RWPE2 (cell line): ENCODE measurements at regions not wholly inside any gene's neighbourhood (a gene's known extent, or its start where the extent isn't known, plus 50 kb on each side); places are given as distances from the start of the nearest gene placed in this dataset.
"Not testable (repeated sequence)": the region's sequence is repeated elsewhere in the genome, so short reads cannot be mapped to it uniquely, and the experiment has no call there.

Experiments used
- ATAC-seq: fragments of 200-7000 bp; cut with Tn5 transposase; 3 replicates; pipeline ENCODE4 v1.9.1; 2021; ENCODE audit warnings: low read depth
- DNase-seq: peaks from one replicate; pipeline ENCODE4 v3.0.0-alpha.2; 2020; ENCODE audit warnings: low spot score
- H3K27ac ChIP-seq: fragments of 450-650 bp; 2 replicates; pipeline ENCODE4 v1.5.1; 2017; ENCODE audit warnings: mild to moderate bottlenecking; ENCODE audit not compliant: poor library complexity, severe bottlenecking
- H3K27me3 ChIP-seq: fragments of 250-450 bp; sonication (Bioruptor Pico); 2 replicates; pipeline ENCODE4 v1.5.1; 2021; ENCODE audit warnings: mild to moderate bottlenecking, moderate library complexity; ENCODE audit not compliant: insufficient read depth, poor library complexity, severe bottlenecking
- H3K36me3 ChIP-seq: fragments of 250-450 bp; sonication (Bioruptor Pico); 2 replicates; pipeline ENCODE4 v1.5.1; 2020; ENCODE audit warnings: low read depth, mild to moderate bottlenecking, moderate library complexity
- H3K4me1 ChIP-seq: fragments of 250-450 bp; sonication (Bioruptor Pico); 2 replicates; pipeline ENCODE4 v1.5.1; 2021; ENCODE audit warnings: mild to moderate bottlenecking, moderate library complexity; ENCODE audit not compliant: insufficient read depth, poor library complexity, severe bottlenecking
- H3K4me3 ChIP-seq: fragments of 250-450 bp; sonication (Bioruptor Pico); 2 replicates; pipeline ENCODE4 v1.5.1; 2021; ENCODE audit warnings: mild to moderate bottlenecking, moderate library complexity; ENCODE audit not compliant: severe bottlenecking
- H3K9me3 ChIP-seq: fragments of 250-450 bp; sonication (Bioruptor Pico); 2 replicates; pipeline ENCODE4 v1.5.1; 2021; ENCODE audit warnings: mild to moderate bottlenecking, moderate library complexity; ENCODE audit not compliant: severe bottlenecking
- CTCF ChIP-seq: fragments of 450-650 bp; IDR thresholded peaks from one replicate; pipeline ENCODE4 v1.5.1; 2017; ENCODE audit warnings: mild to moderate bottlenecking, moderate library complexity; ENCODE audit not compliant: poor library complexity, severe bottlenecking

DNA sequence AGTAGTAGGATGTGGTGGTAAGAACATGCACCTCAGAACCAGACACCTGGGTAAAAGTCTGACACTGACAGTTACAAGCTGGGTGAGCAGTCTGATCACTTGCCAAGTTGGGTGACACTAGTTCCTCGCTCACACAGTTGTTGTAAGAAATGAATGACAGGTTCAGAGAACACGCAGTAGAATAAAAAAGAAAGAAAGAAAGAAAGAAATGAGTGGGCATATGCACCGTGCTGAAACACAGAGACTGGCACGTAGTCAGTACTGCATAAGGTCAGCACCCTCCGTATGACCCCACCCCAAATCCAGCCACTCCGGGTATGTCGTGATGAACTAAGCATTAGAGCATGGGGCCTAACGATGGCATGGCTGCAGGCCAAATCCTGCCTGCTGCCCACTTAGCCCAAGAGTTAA lies 90.6 kb downstream of the GLUL start:
- H3K4me1 ChIP-seq: no peaks in the 10 kb centered on the region
- H3K27me3 ChIP-seq: no peaks in the 10 kb centered on the region
- DNase-seq (no peak), ATAC-seq (no peak)
- H3K36me3 ChIP-seq: no peaks in the 10 kb centered on the region
- TF ChIP-seq CTCF: no peak
- H3K4me3 ChIP-seq: no peak overlapping the region
- no peaks in the 10 kb centered on the region for H3K9me3 ChIP-seq
- H3K27ac ChIP-seq: no peak overlapping the region

GRCh38 chr1:182299728-182300616 lies 91.6 kb downstream of the GLUL start:
- no peak for TF ChIP-seq CTCF
- Histone ChIP-seq H3K4me1 (no peaks in the 10 kb centered on the region), H3K9me3 (no peaks in the 10 kb centered on the region), H3K4me3 (no peak overlapping the region), H3K27me3 (no peaks in the 10 kb centered on the region), H3K36me3 (no peaks in the 10 kb centered on the region), H3K27ac (no peak overlapping the region)
- DNase-seq (no peak), ATAC-seq (0 out of 3 replicates have a peak, but pooled peaks have one; percentile 42)

DNA sequence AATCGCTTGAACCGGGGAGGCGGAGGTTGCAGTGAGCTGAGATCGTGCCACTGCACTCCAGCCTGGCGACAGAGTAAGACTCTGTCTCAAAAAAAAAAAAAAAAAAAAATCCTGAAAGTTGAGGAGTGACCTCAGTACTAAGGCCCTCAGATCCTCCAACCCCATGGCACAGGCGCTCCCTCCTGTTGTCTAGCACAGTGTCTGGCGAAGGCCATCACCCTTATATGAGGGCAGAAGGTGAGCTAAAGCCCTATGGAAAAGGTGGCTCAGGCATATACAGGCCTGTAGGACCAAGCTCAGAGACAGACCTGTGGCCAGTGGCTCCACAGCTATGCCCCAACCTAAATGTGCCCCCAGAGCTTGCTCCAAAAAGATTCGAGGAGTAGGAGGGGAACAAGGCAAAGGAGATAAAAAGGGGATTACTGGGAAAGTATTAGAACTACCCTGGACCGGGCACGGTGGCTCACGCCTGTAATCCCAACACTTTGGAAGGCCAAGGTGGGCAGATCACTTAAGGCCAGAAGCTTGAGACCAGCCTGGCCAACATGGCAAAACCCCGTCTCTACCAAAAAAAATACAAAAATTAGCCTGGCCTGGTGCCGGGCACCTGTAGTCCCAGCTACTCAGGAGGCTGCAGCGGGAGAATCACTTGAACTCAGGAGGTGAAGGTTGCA lies 92.4 kb downstream of the GLUL start:
- not testable (repeated sequence) for ATAC-seq, H3K4me3 ChIP-seq, H3K27me3 ChIP-seq, H3K36me3 ChIP-seq, H3K4me1 ChIP-seq, H3K9me3 ChIP-seq, DNase-seq, H3K27ac ChIP-seq

- Histone ChIP-seq H3K27ac (no peak overlapping the region), H3K9me3 (no peaks in the 10 kb centered on the region), H3K36me3 (no peaks in the 10 kb centered on the region), H3K27me3 (no peaks in the 10 kb centered on the region), H3K4me3 (no peak overlapping the region), H3K4me1 (no peaks in the 10 kb centered on the region)
- ATAC-seq (no peak), DNase-seq (no peak)
- no peak for TF ChIP-seq CTCF
Measured at GRCh38 chr1:182297335-182297734, 94.3 kb downstream of the GLUL start.

- no peak for TF ChIP-seq CTCF
- ATAC-seq (no peak), DNase-seq (no peak)
- Histone ChIP-seq H3K27me3 (no peaks in the 10 kb centered on the region), H3K27ac (no peak overlapping the region), H3K36me3 (no peaks in the 10 kb centered on the region), H3K4me3 (no peak overlapping the region), H3K4me1 (peaks cover 2% of the 10 kb centered on the region), H3K9me3 (no peaks in the 10 kb centered on the region)
Measured at GRCh38 chr1:182295697-182296096, 95.9 kb downstream of the GLUL start.
